ENCODE measurements at regions not wholly inside any gene's neighbourhood (a gene's known extent, or its start where the extent isn't known, plus 50 kb on each side); places are given as distances from the start of the nearest gene placed in this dataset.

DNA sequence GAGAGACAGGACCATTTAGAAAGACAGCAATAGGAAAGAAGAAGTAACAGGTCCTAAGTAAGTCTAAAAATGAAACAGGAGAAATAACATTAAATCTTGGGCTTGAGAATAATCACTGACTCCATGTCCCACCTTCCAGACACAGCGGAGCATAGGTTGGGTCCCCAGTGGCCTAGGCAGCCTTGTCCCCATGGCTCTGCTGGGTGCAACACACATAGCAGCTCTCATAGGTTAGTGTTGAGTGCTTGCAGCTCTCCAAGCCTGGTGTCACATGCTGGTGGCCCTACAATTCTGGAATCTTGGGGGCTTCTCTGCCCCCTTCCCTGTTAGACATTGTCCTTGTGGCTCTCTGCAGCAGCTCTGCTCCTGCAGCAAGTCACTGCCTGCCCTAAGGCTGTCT, 952.8 kb upstream of the ADGRL2 start:
- CTCF ChIA-PET: no interaction called here
- Mint-ChIP-seq H3K27me3 (no peaks in the 10 kb centered on the region), H3K36me3 (no peaks in the 10 kb centered on the region), H3K4me3 (no peak overlapping the region), H3K9me3 (ENCODE audit: low read depth) (peaks cover 4% of the 10 kb centered on the region), H3K27ac (no peak overlapping the region), H3K4me1 (no peaks in the 10 kb centered on the region)
- ATAC-seq (no peak), DNase-seq (no peak)

DNA sequence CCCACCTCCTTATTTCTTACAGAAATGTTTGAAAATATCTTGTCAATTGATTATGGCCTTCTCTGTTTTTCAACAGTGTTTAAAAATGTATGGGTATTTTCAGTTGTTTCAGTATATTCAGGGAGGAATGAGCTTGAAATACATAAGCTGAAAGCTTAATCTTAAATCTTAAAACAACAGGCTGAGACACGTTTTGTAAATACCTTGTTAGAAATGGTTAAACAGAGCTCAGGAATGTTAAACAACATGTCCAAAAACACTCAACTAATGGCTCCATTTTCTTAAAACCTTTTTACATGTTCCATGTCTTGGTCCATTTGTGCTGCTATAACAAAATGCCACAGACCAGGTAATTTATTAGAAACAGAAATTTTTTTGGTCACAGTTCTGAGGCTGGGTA, 953.8 kb upstream of the ADGRL2 start:
- Mint-ChIP-seq H3K9me3 (ENCODE audit: low read depth) (peaks cover 4% of the 10 kb centered on the region), H3K4me3 (no peak overlapping the region), H3K27ac (no peak overlapping the region), H3K36me3 (no peaks in the 10 kb centered on the region), H3K27me3 (no peaks in the 10 kb centered on the region), H3K4me1 (no peaks in the 10 kb centered on the region)
- DNase-seq: no peak
- no peak for ATAC-seq
- CTCF ChIA-PET: no interaction called here

DNA sequence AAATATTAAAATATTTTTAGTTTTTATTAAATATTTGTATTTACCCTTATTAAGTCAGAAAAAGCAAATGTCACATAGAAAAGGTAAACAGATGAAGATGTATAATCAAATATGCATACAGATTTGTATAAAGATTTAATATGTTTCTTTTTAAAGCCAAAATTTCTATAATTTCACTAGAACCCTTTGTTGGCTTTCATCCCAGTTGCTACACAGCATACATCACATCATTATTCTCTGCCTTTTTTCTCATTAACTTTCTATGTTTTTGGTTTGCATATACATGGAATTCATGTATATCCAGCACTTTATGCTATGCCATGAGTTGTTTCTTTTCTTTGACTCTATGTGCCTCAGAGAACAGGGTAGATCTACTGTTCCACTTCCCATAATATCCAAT, 957.9 kb upstream of the ADGRL2 start:
- DNase-seq: no peak
- CTCF ChIA-PET: no interaction called here
- Mint-ChIP-seq H3K9me3 (ENCODE audit: low read depth) (peaks cover 6% of the 10 kb centered on the region), H3K4me1 (no peaks in the 10 kb centered on the region), H3K27ac (no peak overlapping the region), H3K36me3 (no peaks in the 10 kb centered on the region), H3K4me3 (no peak overlapping the region), H3K27me3 (no peaks in the 10 kb centered on the region)
- no peak for ATAC-seq

DNA sequence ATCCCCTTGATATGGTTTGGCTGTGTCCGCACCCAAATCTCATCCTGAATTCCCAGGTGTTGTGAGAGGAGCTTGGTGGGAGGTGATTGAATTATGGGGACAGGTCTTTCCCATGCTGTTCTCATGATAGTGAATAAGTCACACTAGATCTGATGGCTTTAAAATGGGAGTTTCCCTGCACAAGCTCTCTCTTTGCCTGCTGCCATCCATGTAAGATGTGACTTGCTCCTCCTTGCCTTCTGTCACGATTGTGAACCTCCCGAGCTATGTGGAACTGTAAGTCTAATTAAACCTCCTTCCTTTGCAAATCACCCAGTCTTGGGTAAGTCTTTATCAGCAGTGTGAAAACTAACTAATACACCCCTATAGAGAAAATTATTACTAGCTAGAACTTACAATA, 959.5 kb upstream of the ADGRL2 start:
- no peaks in the 10 kb centered on the region for H3K27me3 Mint-ChIP-seq
- no peak for ATAC-seq
- H3K36me3 Mint-ChIP-seq: no peaks in the 10 kb centered on the region
- no peak overlapping the region for H3K27ac Mint-ChIP-seq
- H3K4me3 Mint-ChIP-seq: no peak overlapping the region
- no peaks in the 10 kb centered on the region for H3K4me1 Mint-ChIP-seq
- H3K9me3 Mint-ChIP-seq (ENCODE audit: low read depth): peaks cover 3% of the 10 kb centered on the region
- CTCF ChIA-PET: no interaction called here
- no peak for DNase-seq

DNA sequence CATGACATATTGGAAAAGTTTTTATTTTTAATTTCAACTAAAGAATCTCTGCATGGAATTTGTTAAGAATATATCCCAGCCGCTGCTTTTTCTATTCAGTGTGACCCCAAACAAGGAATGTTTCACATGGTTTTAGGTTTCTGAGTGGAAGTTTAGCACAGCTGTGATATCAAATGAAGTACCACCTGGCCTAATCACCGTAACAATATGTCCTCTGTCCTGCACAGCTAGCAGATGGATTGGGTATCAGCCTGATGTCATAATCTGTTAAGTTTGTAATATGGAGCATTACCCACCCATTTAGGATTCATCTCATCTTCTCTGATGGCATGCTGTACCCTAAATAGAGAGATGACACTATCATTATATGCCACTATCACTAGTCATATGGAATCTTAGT, 963.7 kb upstream of the ADGRL2 start:
- Mint-ChIP-seq H3K27ac (no peak overlapping the region), H3K9me3 (ENCODE audit: low read depth) (peaks cover 3% of the 10 kb centered on the region), H3K27me3 (no peaks in the 10 kb centered on the region), H3K36me3 (no peaks in the 10 kb centered on the region), H3K4me3 (no peak overlapping the region), H3K4me1 (no peaks in the 10 kb centered on the region)
- CTCF ChIA-PET: no interaction called here
- no peak for DNase-seq
- ATAC-seq: no peak

DNA sequence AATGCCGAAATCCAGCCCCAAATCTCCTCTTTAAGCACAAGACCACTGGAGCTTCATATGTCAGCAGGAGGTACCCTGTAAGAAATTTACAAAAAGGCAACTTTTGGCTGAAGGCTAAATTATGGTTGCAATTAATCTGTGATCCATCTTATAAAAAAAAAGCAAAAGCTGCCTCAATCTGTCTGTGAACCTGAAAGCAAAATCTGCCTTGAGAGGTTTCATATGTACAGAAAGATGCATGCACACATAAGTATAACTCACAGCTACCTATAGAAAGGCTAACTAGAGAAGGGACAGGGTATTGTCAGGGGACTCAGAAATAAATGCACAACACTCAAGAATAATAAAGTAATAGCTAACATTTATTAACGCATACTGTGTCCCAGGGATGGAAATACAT, 964.2 kb upstream of the ADGRL2 start:
- CTCF ChIA-PET: no interaction called here
- Mint-ChIP-seq H3K27ac (no peak overlapping the region), H3K4me3 (no peak overlapping the region), H3K9me3 (ENCODE audit: low read depth) (no peaks in the 10 kb centered on the region), H3K27me3 (no peaks in the 10 kb centered on the region), H3K36me3 (no peaks in the 10 kb centered on the region), H3K4me1 (no peaks in the 10 kb centered on the region)
- ATAC-seq: no peak
- DNase-seq: no peak

DNA sequence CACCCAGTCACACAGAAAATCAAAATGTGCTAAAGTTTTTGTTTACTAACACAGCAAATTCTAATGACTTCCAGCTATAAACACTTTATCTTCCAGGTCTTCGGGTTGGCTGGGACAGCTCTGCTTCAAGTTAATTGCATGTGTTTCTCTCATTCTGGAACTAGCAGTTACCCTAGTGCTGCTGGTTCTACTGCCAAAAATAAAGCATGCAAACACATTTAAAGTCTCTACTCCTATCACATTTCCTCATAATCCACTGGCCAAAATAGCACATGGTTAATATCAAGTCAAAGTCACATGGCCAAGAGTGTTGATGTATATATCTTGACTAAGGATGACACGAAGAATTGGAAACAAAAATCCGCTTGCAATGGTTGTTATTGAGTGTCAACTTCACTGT, 973.1 kb upstream of the ADGRL2 start:
- CTCF ChIA-PET: no interaction called here
- Mint-ChIP-seq H3K27ac (no peak overlapping the region), H3K9me3 (ENCODE audit: low read depth) (peaks cover 5% of the 10 kb centered on the region), H3K4me1 (no peaks in the 10 kb centered on the region), H3K27me3 (no peaks in the 10 kb centered on the region), H3K36me3 (no peaks in the 10 kb centered on the region), H3K4me3 (no peak overlapping the region)
- no peak for DNase-seq
- ATAC-seq: no peak

DNA sequence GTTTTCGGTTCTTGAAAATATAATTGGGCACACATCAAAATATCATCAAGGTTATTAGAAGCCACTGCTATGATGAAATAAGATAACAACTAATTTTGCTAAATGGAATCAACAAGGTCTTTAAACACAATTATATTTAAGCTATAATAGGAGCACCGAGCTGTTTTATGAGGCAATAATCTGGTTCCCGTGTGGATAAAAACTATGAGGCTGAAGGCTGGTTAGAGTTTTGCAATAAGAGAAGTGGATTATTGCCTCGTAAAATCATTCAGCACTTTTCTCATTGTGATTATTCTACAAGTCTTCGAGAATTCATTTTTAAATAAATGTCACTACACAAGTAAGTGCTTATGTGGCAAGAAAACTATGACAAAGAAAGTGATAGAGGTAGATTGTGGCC, 975.7 kb upstream of the ADGRL2 start:
- H3K36me3 Mint-ChIP-seq: no peaks in the 10 kb centered on the region
- peaks cover 5% of the 10 kb centered on the region for H3K9me3 Mint-ChIP-seq (ENCODE audit: low read depth)
- CTCF ChIA-PET: no interaction called here
- H3K4me3 Mint-ChIP-seq: no peak overlapping the region
- ATAC-seq: no peak
- DNase-seq: no peak
- no peaks in the 10 kb centered on the region for H3K27me3 Mint-ChIP-seq
- H3K4me1 Mint-ChIP-seq: no peaks in the 10 kb centered on the region
- no peak overlapping the region for H3K27ac Mint-ChIP-seq

DNA sequence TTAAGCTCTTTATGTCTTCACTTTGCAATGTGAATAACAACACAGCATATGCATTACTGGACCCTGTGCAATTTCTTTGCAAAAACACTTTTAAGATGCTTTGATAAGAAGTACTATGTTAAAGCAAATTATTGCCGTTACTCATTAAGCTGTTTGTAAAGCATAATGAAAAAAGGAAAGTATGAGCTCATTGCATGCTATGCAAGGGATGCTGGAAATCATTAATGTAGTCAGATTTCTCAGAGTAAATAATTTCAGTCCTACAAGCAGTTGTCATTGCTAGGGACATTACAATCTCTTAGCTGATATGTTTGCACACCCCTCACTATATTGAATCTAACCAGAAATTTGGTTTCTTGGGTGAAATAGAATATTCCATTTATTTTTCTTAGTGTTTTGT, 982.5 kb upstream of the ADGRL2 start:
- Mint-ChIP-seq H3K9me3 (ENCODE audit: low read depth) (peaks cover 3% of the 10 kb centered on the region), H3K36me3 (no peaks in the 10 kb centered on the region), H3K4me1 (no peaks in the 10 kb centered on the region), H3K27me3 (no peaks in the 10 kb centered on the region), H3K27ac (no peak overlapping the region), H3K4me3 (no peak overlapping the region)
- ATAC-seq (no peak), DNase-seq (no peak)
- CTCF ChIA-PET: no interaction called here

DNA sequence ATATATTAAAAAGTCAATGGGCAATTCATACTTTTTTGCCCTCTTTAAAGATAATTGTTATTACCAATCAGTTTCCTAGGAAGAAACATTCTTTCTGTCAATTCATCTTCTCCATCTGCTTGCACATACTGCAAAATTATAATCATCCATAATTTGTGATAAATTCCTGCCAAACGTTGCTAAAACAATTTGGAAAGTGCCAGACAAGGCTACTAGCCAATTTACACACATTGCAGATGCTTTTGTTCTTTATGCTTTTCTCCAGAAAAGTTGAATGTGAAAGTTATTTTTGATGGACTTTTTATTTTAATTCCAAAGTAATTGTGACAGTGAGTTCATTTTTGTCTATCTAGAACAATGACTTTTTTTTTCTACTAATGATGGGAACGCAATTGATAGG, 992.8 kb upstream of the ADGRL2 start:
- ATAC-seq (no peak), DNase-seq (no peak)
- no peaks in the 10 kb centered on the region for H3K27me3 Mint-ChIP-seq
- peaks cover 19% of the 10 kb centered on the region for H3K9me3 Mint-ChIP-seq (ENCODE audit: low read depth)
- no peaks in the 10 kb centered on the region for H3K4me1 Mint-ChIP-seq
- CTCF ChIA-PET: no interaction called here
- H3K27ac Mint-ChIP-seq: no peak overlapping the region
- H3K36me3 Mint-ChIP-seq: no peaks in the 10 kb centered on the region
- H3K4me3 Mint-ChIP-seq: no peak overlapping the region

DNA sequence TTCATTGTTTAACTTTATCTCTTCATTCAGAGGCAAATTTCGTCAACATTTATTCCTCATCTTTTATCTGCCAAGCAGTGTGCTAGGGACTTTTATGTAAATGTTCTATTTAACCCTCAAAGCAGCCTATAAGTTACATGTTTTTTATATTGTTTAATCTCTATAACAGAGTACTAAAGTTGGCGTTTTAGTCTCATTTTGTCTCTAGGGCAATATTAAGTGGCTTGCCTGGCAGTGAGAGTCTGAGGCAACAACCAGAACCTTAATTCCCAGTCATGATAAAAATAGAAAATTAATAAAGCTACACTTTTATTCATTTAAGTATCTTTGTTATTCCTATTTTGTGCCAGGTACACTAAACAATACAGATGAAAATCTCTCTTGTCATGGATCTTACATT, 994.3 kb upstream of the ADGRL2 start:
- Mint-ChIP-seq H3K36me3 (no peaks in the 10 kb centered on the region), H3K27me3 (no peaks in the 10 kb centered on the region), H3K4me1 (no peaks in the 10 kb centered on the region), H3K4me3 (no peak overlapping the region), H3K9me3 (ENCODE audit: low read depth) (peaks cover 18% of the 10 kb centered on the region), H3K27ac (no peak overlapping the region)
- DNase-seq (no peak), ATAC-seq (no peak)
- CTCF ChIA-PET: no interaction called here

DNA sequence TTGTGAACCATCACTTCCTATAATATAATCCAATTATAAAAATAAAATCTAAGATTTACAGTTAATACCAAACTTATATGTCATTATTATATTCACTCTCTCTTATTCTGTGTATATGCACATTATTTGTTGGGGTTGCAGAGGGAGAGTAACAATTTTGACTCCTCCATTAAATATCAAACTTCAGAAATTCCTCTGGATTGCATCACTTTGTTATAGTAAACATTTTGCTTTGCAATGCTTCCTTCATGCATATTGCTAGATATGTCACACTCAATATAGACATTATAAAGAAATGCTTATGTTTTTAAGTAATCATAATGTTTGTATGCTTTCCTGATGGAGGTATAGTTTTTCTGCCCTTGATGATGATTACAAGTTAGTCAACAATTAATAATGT, 999.0 kb upstream of the ADGRL2 start:
- Mint-ChIP-seq H3K36me3 (no peaks in the 10 kb centered on the region), H3K4me1 (no peaks in the 10 kb centered on the region), H3K27me3 (no peaks in the 10 kb centered on the region), H3K4me3 (no peak overlapping the region), H3K9me3 (ENCODE audit: low read depth) (peaks cover 11% of the 10 kb centered on the region), H3K27ac (no peak overlapping the region)
- CTCF ChIA-PET: no interaction called here
- DNase-seq (no peak), ATAC-seq (no peak)

DNA sequence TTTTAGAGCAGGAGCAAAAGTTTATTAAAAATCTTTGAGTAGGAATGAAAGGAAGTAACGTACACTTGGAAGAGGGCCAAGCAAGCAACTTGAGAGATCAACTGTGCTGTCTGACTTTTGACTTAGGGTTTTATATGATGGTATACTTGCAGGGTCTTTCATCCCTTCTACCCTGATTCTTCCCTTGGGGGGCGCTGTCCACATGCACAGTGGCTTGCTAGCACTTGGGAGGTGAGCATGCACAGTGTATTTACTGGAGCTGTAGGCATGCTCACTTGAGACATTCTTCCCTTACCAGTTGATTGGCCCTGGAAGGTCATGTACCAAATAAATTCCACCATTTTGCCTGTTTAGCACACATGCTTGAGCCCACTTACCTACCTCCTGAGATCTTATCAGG, 1001.3 kb upstream of the ADGRL2 start:
- Mint-ChIP-seq H3K4me1 (no peaks in the 10 kb centered on the region), H3K4me3 (no peak overlapping the region), H3K36me3 (no peaks in the 10 kb centered on the region), H3K27me3 (no peaks in the 10 kb centered on the region), H3K9me3 (ENCODE audit: low read depth) (peaks cover 7% of the 10 kb centered on the region), H3K27ac (no peak overlapping the region)
- DNase-seq (no peak), ATAC-seq (no peak)
- CTCF ChIA-PET: no interaction called here

DNA sequence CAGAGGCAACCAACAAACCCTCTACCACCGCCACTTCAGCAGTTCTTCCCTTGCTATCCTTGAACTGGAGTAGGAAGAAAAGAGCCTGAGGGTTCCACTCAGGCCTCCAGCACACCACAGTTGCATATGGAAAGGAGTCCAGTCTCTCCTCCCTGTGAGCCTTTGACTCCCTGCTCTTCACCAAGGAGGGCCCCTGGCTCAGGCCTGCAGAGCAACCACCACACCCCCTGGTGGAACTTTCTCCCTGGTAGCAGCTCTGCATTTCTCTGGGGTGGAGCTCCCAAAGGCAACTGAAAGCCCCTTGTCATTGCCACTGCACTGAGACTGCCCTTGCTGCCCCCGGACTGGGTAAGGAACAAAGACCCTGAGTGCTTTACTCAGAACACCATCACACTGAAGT, 1021.5 kb upstream of the ADGRL2 start:
- Mint-ChIP-seq H3K9me3 (ENCODE audit: low read depth) (peaks cover 2% of the 10 kb centered on the region), H3K4me1 (no peaks in the 10 kb centered on the region), H3K4me3 (no peak overlapping the region), H3K27ac (no peak overlapping the region), H3K27me3 (no peaks in the 10 kb centered on the region), H3K36me3 (no peaks in the 10 kb centered on the region)
- ATAC-seq: no peak
- CTCF ChIA-PET: no interaction called here
- DNase-seq: no peak

DNA sequence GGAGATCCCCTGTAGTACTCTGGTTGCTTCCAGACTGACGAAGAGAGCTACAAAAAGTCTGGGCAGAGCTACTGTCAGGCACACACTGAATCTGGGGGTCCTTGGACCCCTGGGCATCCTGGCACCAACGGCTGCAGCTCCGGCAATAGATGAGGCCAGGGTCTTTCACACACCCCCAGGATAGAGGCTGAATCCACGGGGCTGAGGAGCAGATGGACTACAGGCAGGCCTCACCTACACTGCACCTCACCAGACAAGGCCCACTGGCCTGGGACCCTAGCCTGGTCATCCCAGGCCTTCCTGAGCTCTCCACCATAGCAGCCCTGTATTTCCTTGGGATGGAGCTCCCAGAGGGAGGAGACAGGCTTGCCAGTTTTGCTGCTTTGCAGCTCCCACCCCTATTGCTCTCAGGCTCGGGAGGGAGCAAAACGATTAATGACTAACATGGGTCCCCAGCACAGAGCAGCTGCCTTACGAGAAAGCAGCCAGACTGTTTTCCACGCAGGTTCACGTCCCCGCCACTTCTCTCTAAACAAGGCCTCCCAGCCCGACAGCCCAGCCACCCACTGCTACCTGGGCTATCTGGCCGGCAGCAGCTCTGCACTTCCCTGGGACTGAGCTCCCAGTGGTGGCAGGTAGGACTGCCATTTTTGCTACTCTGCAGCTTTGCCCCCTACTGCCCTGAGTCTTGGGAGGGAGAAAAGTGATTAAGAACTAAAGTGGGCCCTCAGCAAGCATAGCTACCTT, 1022.5 kb upstream of the ADGRL2 start:
- H3K27ac Mint-ChIP-seq: no peak overlapping the region
- no peaks in the 10 kb centered on the region for H3K27me3 Mint-ChIP-seq
- no peaks in the 10 kb centered on the region for H3K36me3 Mint-ChIP-seq
- H3K4me1 Mint-ChIP-seq: no peaks in the 10 kb centered on the region
- CTCF ChIA-PET: no interaction called here
- no peak overlapping the region for H3K4me3 Mint-ChIP-seq
- DNase-seq (no peak), ATAC-seq (no peak)
- H3K9me3 Mint-ChIP-seq (ENCODE audit: low read depth): peaks cover 2% of the 10 kb centered on the region

All from activated CD8-positive, alpha-beta memory T cell treated with anti-CD3 and anti-CD28 coated beads, Interleukin-2, amount 10 ng/mL, durations not matched to agents 7 days and 5 days (primary cell).